ENCODE measurements at regions not wholly inside any gene's neighbourhood (a gene's known extent, or its start where the extent isn't known, plus 50 kb on each side); places are given as distances from the start of the nearest gene placed in this dataset.

DNA sequence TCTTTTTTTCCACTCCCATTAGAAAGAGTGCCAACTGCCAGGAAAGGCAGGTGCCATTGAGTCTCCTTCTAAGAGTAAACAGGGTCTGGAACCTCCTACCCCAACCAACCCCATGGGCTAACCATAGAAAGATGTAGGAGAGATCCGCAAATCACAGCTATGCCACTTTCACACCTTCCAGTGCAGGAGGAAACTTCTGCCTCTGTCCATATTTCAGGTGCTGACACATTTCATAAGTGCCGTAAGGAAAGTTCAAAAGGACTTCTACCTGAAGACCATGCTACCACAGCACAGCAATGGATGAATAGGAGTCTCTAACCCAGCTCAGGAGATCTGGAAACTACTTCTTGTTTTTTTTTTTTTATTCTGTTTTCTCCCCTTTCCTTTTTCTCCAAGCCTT is 145.8 kb downstream of the FBXO8 start:
- Histone ChIP-seq H3K27me3 (ENCODE audit: control insufficient read depth, insufficient read depth, low read length) (no peaks in the 10 kb centered on the region), H3K4me3 (ENCODE audit: low read depth, low read length) (no peak overlapping the region), H3K27ac (ENCODE audit: low read depth, low read length) (no peak overlapping the region), H3K9me3 (ENCODE audit: control insufficient read depth, insufficient read depth, low read length) (no peaks in the 10 kb centered on the region)
- TF ChIP-seq, protein P1, sequence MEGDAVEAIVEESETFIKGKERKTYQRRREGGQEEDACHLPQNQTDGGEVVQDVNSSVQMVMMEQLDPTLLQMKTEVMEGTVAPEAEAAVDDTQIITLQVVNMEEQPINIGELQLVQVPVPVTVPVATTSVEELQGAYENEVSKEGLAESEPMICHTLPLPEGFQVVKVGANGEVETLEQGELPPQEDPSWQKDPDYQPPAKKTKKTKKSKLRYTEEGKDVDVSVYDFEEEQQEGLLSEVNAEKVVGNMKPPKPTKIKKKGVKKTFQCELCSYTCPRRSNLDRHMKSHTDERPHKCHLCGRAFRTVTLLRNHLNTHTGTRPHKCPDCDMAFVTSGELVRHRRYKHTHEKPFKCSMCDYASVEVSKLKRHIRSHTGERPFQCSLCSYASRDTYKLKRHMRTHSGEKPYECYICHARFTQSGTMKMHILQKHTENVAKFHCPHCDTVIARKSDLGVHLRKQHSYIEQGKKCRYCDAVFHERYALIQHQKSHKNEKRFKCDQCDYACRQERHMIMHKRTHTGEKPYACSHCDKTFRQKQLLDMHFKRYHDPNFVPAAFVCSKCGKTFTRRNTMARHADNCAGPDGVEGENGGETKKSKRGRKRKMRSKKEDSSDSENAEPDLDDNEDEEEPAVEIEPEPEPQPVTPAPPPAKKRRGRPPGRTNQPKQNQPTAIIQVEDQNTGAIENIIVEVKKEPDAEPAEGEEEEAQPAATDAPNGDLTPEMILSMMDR (IDR thresholded peaks at IDR 0.05; ENCODE audit: low read depth, low read length), result no peak
- ChIA-PET CTCF (no interaction called here), POLR2A (no interaction called here)
- no peak for DNase-seq (ENCODE audit: low read depth, low spot score)

DNA sequence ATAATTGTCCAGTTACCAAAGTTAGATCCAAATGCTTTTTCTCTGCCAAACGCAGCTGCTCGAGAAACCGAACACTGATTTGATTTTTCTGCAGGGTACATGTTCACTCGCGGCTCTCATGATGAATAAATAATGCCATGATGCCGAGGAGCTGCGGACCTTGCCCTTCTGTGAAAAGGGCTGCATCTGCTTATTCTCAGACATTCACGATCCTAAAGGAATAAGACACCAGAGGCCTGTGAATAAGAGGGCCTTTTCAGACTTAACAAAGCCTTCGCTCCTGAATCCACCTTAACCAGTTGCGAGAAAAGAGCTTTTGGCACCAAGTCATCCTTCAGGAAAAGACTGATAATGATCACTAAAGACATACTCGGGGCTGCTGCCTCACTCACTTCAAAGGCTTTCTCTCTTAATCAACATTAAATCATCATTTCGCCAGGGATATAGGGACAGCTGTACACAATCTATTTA is 147.5 kb downstream of the FBXO8 start:
- ChIA-PET POLR2A (no interaction called here), CTCF (interaction anchor here (1.6 kb wide), 1 partner anchor 16 kb away, joined by 4 read pairs; no protein-coding TSS in a partner anchor)
- Histone ChIP-seq H3K9me3 (ENCODE audit: control insufficient read depth, insufficient read depth, low read length) (no peaks in the 10 kb centered on the region), H3K27me3 (ENCODE audit: control insufficient read depth, insufficient read depth, low read length) (no peaks in the 10 kb centered on the region), H3K4me3 (ENCODE audit: low read depth, low read length) (no peak overlapping the region; the same call in 1 of the 2 replicates), H3K27ac (ENCODE audit: low read depth, low read length) (no peak overlapping the region)
- TF ChIP-seq, protein P1 (IDR thresholded peaks at IDR 0.05; ENCODE audit: low read depth, low read length), result no peak
- DNase-seq (ENCODE audit: low read depth, low spot score), result no peak

DNA sequence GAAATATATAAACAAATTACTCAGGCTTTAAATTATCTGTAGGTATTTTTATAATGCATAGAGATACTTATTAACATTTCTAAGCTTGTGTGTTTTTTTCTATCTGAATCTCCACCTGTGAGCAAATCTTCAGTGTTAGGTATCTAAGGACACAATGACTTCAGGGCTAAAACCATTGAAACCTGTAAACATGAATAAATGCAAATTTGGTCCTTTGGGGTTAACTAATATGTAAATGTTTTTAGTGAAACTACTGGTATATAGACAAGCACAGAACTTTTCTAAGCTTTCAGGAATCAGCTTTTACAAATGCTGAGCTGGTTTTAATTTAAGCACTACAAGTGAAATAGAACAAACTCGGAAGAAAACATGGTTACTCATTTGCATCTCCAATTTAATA is 147.9 kb downstream of the FBXO8 start:
- TF ChIP-seq, protein P1 (IDR thresholded peaks at IDR 0.05; ENCODE audit: low read depth, low read length), result no peak
- Histone ChIP-seq H3K27me3 (ENCODE audit: control insufficient read depth, insufficient read depth, low read length) (no peaks in the 10 kb centered on the region), H3K4me3 (ENCODE audit: low read depth, low read length) (no peak overlapping the region), H3K9me3 (ENCODE audit: control insufficient read depth, insufficient read depth, low read length) (no peaks in the 10 kb centered on the region), H3K27ac (ENCODE audit: low read depth, low read length) (no peak overlapping the region)
- POLR2A ChIA-PET, result no interaction called here
- CTCF ChIA-PET, result interaction anchor here (1.6 kb wide), 1 partner anchor 16 kb away, joined by 4 read pairs; no protein-coding TSS in a partner anchor
- DNase-seq (ENCODE audit: low read depth, low spot score), result no peak

DNA sequence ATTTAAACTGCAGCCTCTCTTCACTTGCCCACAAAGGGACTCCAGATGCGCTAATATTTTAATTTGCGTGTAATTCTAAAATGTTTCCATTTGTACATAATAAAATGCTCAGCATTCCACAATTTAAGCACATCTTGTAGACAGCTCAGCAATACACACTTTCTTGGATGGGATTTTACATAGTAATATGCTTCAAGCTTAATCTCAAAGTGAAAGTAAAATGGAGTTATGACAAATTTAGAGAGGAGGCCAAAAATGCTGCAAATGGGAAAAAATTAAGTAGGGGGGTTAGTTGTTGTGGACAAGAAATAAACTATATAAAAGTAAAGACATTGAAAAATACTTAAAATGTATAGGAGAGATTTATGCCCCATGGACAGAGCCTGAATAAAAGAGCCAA is 149.1 kb downstream of the FBXO8 start:
- Histone ChIP-seq H3K27me3 (ENCODE audit: control insufficient read depth, insufficient read depth, low read length) (no peaks in the 10 kb centered on the region), H3K9me3 (ENCODE audit: control insufficient read depth, insufficient read depth, low read length) (no peaks in the 10 kb centered on the region), H3K27ac (ENCODE audit: low read depth, low read length) (no peak overlapping the region), H3K4me3 (ENCODE audit: low read depth, low read length) (no peak overlapping the region)
- ChIA-PET POLR2A (interaction anchor here (0.7 kb wide), 1 partner anchor 1229 kb away, joined by 3 read pairs; no protein-coding TSS in a partner anchor), CTCF (interaction anchor here (0.5 to 2.1 kb wide), 3 partner anchors 14 to 629 kb away, joined by 3 to 8 read pairs (median 7); no protein-coding TSS in a partner anchor)
- TF ChIP-seq, protein P1 (IDR thresholded peaks at IDR 0.05; ENCODE audit: low read depth, low read length), result no peak
- no peak for DNase-seq (ENCODE audit: low read depth, low spot score)

DNA sequence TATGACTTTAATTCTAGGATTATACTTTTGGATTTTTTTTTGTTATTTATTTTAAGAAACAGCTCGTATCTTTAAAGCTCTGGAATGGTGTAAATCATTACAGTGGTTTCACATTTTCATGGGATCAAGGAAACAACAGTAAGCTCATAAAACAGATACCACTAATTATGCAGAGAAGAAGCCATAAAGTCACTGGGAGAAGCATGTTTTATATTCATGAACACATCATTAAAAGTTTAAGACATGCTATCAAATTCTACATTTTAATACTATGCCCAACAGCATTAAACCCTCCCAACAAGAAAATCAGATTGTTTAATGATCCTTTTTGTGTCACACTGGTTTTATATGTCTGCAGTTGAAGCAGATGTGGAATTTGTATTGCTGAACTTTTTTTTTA is 149.9 kb downstream of the FBXO8 start:
- TF ChIP-seq, protein P1 (IDR thresholded peaks at IDR 0.05; ENCODE audit: low read depth, low read length), result no peak
- H3K27me3 ChIP-seq (ENCODE audit: control insufficient read depth, insufficient read depth, low read length), result no peaks in the 10 kb centered on the region
- no peak overlapping the region for H3K27ac ChIP-seq (ENCODE audit: low read depth, low read length)
- H3K4me3 ChIP-seq (ENCODE audit: low read depth, low read length), result no peak overlapping the region
- POLR2A ChIA-PET, result interaction anchor here (0.6 kb wide), 1 partner anchor 713 kb away, joined by 4 read pairs; no protein-coding TSS in a partner anchor
- DNase-seq (ENCODE audit: low read depth, low spot score), result no peak
- CTCF ChIA-PET, result interaction anchor here (0.8 to 2.1 kb wide), 3 partner anchors 14 to 628 kb away, joined by 3 to 8 read pairs (median 7); no protein-coding TSS in a partner anchor
- no peaks in the 10 kb centered on the region for H3K9me3 ChIP-seq (ENCODE audit: control insufficient read depth, insufficient read depth, low read length)

Measured in AG04450 (cell line).